ENCODE measurements at regions not wholly inside any gene's neighbourhood (a gene's known extent, or its start where the extent isn't known, plus 50 kb on each side); places are given as distances from the start of the nearest gene placed in this dataset.

GRCh38 chr10:78639629-78640028 lies 429.1 kb upstream of the ZMIZ1 start:
- no peak overlapping the region for H3K4me3 ChIP-seq (ENCODE audit: low read depth, low read length)
- no peak for TF ChIP-seq CTCF (IDR thresholded peaks at IDR 0.05; ENCODE audit: insufficient read depth, low read depth, low read length)
- DNase-seq (ENCODE audit: low read depth) = no peak

- DNase-seq (ENCODE audit: low read depth) = no peak
- no peak for TF ChIP-seq CTCF (IDR thresholded peaks at IDR 0.05; ENCODE audit: insufficient read depth, low read depth, low read length)
- no peak overlapping the region for H3K4me3 ChIP-seq (ENCODE audit: low read depth, low read length)
These were observed 427.8 kb upstream of the ZMIZ1 start for GRCh38 chr10:78640796-78641636.

GRCh38 chr10:78641693-78642092 lies 427.1 kb upstream of the ZMIZ1 start:
- TF ChIP-seq CTCF (IDR thresholded peaks at IDR 0.05; ENCODE audit: insufficient read depth, low read depth, low read length) = no peak
- H3K4me3 ChIP-seq (ENCODE audit: low read depth, low read length) = no peak overlapping the region
- no peak for DNase-seq (ENCODE audit: low read depth)

- DNase-seq (ENCODE audit: low read depth) = no peak
- H3K4me3 ChIP-seq (ENCODE audit: low read depth, low read length) = no peak overlapping the region
- no peak for TF ChIP-seq CTCF (IDR thresholded peaks at IDR 0.05; ENCODE audit: insufficient read depth, low read depth, low read length)
These were observed 426.4 kb upstream of the ZMIZ1 start for GRCh38 chr10:78642269-78642816.

- no peak overlapping the region for H3K4me3 ChIP-seq (ENCODE audit: low read depth, low read length)
- no peak for DNase-seq (ENCODE audit: low read depth)
- no peak for TF ChIP-seq CTCF (IDR thresholded peaks at IDR 0.05; ENCODE audit: insufficient read depth, low read depth, low read length)
These were observed 425.3 kb upstream of the ZMIZ1 start for GRCh38 chr10:78643513-78643912.

GRCh38 chr10:78644550-78644949 lies 424.2 kb upstream of the ZMIZ1 start:
- no peak for DNase-seq (ENCODE audit: low read depth)
- no peak for TF ChIP-seq CTCF (IDR thresholded peaks at IDR 0.05; ENCODE audit: insufficient read depth, low read depth, low read length)

More at GRCh38 chr10:78644550-78644949, 424.2 kb upstream of the ZMIZ1 start:
- H3K4me3 ChIP-seq (ENCODE audit: low read depth, low read length) = no peak overlapping the region

All from fibroblast of villous mesenchyme (primary cell).